ENCODE measurements at regions not wholly inside any gene's neighbourhood (a gene's known extent, or its start where the extent isn't known, plus 50 kb on each side); places are given as distances from the start of the nearest gene placed in this dataset.
A peak's percentile ranks its signal among the peaks of the same experiment; 100 is the strongest.
"Not testable (repeated sequence)": the region's sequence is repeated elsewhere in the genome, so short reads cannot be mapped to it uniquely, and the experiment has no call there.

- peak in 16 of 56 donors; percentile 7 to 68 (median 24) for DNase-seq
Measured at GRCh38 chr16:66247516-66248481, 118.7 kb upstream of the CDH5 start.

DNA sequence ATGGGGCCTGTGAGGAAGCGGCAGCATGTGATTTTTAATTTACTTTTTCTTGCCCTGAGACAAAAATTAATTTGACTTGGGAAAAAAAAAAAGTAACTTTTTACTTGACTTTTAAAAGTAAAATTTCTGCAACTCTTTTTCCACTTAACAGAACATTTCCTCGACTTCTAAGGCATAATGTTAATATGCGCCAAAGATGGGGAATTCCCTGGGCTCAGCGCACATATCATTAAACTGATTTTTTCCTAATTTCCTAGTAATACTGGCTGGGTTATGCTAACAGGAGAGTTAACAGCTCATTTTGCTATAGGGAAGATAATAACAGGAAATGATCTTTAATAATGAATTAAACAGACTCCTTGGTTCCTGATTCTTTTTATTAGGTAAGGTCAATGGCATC lies 120.6 kb upstream of the CDH5 start:
- no peak for DNase-seq

DNA sequence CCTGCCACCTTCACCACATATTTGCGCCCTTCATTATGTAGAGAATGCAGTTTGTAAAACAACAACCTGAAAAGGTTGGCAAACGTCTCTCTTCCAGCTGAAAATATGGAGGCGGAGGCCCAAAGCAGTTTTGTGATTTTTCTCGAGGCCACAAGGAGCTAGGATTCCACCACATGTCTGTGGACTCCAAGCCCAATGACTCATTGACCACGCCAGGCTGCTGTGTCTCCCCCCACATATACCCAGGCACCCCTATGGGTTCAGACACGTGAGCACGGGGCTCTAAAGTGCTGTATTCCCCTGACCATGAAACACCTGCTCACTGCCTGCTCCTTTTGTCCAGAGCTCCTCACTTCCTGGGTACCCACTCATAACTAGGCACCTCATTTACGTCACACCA lies 121.4 kb upstream of the CDH5 start:
- DNase-seq, result no peak

DNA sequence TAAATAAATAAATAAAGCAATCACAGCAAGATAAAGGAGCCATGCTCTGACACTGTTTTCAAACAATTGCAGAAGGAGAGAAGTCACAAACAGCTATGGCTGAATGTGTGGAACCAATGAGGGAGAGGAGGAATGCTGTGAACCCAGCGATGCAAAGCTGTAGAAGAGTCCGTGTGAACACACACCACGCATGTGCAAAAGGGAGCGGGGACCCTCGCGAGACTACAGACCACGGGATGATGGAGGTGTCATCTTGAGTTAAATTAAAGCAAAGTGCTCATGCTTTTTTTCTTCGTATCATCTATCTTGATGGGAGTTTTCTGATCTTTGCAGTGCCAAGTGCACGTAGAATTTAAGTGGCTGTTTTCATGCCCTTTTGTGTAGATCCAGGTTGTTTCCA lies 123.8 kb upstream of the CDH5 start:
- no peak for DNase-seq

GRCh38 chr16:66242206-66242605 lies 124.3 kb upstream of the CDH5 start:
- DNase-seq, result not testable (repeated sequence)

GRCh38 chr16:66240631-66241395 lies 125.7 kb upstream of the CDH5 start:
- no peak for DNase-seq

DNA sequence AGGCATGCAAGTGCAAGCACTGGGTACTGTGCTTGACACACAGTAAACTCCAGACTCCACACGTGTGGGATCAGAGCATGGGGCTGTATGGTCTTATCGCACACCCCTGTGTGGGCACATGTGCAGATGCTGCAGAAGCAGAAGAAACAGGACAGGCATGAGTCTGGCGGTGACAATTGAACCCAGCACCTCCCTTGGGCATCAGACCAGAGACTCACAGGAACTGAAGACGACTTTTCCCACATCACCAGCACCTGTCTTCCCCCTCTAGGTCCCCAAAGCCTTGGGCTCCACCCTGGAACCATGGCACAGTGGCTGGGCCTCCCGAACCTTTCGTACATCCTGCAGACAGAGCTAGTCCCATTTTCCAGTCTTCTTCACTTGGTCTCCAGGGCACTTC lies 126.4 kb upstream of the CDH5 start:
- DNase-seq, result no peak

GRCh38 chr16:66238696-66239095 lies 127.8 kb upstream of the CDH5 start:
- no peak for DNase-seq

GRCh38 chr16:66236301-66236700 lies 130.2 kb upstream of the CDH5 start:
- no peak for DNase-seq

GRCh38 chr16:66231452-66232160 lies 134.9 kb upstream of the CDH5 start:
- no peak for DNase-seq

GRCh38 chr16:66229651-66230050 lies 136.8 kb upstream of the CDH5 start:
- DNase-seq, result no peak

GRCh38 chr16:66228792-66229191 lies 137.7 kb upstream of the CDH5 start:
- DNase-seq, result no peak

DNA sequence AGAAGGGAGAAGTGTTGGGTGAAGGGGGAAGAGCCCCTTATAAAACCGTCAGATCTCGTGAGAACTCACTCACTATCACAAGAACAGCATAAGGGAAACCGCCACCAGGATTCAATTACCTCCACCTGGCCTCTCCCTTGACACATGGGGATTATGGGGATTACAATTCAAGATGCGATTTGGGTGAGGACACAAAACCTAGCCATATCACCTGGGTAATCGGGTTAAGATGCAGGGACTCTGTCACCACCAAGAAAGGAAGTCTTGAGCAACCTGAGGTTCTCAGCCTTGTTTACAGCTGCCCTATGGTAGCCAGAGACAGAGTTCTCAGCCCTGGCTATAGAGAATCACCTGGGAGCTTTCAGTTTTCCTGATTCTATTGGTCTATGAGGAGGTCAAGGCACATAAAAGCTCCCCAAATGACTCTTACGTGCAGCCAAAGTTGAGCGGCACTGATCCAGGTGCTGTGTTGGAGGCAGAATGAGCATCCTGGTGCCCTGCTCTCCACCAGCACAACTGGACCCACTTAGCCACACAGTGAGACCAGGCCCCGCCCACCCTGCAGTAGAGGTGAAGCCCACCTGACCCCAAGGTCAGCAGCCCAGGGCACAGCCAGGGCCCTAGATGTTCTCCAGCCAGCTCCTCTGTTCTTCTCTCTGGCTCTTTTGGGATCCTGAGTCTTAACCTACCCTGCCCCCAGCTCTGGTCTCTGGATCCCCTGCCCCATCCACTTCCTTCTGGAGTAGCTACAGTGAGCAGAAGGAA lies 138.5 kb upstream of the CDH5 start:
- no peak for DNase-seq

DNA sequence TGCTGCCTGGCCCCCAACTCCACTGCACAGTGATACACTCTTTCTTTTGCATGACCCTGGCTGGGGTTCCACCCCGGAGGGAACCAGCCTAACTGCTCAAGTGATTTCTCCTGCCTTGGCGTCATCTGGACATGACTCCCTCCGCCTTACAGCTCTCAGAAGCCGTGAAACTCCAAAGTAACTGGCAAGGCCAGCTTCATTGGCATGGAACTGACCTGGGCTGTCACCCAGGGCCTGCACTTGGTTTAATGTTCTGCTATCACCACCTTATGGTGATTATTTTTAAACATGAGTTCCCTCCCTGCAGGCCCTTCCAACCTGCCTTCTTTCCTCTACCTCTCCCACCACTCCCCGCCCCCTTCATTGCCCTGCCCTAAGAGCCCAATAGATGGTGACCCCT lies 139.7 kb upstream of the CDH5 start:
- peak in 8 of 56 donors; percentile 12 to 52 (median 30) for DNase-seq

DNA sequence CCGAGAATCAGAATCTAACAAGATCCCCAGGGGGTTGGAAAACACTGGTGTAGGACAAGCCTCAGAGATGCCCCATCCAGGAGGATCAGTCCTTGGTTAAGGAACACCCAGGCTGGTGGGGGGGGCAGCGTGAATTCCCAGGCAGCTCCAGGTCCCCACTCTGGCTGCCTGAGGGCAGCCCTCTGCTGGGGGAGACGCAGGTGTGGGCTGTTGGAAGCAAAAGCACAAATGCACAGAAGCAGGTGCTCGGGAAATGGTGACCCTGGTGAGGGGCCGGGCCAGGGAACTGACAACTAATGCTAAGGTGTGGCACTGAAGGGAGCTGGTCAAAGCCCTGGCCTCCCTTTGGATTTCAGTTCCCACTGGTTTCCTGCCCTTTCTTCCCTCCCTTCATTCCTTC lies 140.8 kb upstream of the CDH5 start:
- DNase-seq, result no peak

DNA sequence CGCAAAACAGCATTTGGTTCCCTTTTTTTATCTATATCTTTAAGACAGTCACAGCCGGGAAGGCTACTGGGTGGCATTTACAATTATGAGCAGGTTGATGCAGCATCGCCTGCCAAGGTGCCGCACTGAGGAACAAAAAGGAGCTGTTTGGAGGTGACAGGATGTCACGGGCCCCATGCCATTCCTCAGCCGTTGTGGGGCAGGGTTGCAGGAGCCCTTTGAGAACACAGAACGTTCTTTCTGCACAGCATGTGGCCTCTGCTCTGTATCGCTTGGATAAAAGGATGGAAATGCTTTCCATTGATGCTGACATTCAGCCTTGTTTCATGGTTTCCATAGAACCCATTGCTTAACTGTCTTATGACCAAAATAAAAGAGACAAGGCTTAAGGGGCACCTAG lies 141.9 kb upstream of the CDH5 start:
- peak in 2 of 56 donors; percentile 3 to 13 for DNase-seq

GRCh38 chr16:66224186-66224585 lies 142.3 kb upstream of the CDH5 start:
- DNase-seq, result no peak

- peak in 1 of 56 donors; percentile 4 for DNase-seq
Measured at GRCh38 chr16:66223176-66223780, 143.2 kb upstream of the CDH5 start.

DNA sequence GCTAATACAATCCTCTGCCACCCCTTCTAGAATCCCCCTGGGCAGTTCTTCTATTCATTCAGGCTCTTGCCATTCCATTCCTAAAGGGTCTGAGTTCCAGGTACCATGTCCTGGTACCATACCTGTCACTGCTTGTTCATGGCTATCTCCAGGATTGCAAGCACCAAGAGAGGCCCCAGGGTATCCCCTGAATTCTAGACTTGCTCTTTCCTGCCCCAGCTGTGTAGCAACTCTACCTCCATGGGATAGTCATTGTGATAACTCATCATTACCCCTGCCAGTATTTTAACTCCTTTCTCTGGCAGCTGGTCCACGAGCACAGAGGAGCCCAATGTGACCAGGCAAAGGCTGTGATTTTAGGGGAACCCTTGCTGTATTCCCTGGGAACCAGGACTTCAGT lies 143.7 kb upstream of the CDH5 start:
- no peak for DNase-seq

- DNase-seq, result no peak
Measured at GRCh38 chr16:66220702-66221101, 145.8 kb upstream of the CDH5 start.

DNA sequence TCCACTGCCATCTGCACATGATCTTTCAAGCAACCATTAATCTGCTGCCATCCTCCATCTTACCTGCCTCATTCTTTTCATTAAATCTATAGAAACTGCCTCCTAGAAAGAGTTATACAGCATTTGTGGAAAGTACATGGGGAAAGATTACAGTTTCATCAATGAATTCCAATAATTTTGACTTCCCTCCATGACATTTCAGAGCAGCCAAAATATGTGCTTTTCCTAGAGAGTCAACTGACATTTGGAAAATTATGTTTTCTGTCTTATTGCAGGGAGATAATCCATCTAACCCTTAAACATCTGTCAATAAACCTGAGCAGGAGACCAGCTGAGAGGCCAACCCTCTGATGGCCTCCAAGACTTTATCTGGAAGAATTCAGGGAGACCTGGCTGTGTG lies 147.0 kb upstream of the CDH5 start:
- DNase-seq, result no peak
